SW480 (cell line): ENCODE measurements at regions not wholly inside any gene's neighbourhood (a gene's known extent, or its start where the extent isn't known, plus 50 kb on each side); places are given as distances from the start of the nearest gene placed in this dataset.
"Not testable (repeated sequence)": the region's sequence is repeated elsewhere in the genome, so short reads cannot be mapped to it uniquely, and the experiment has no call there.

ENCODE experiments used
- DNase-seq: peaks from one replicate; pipeline ENCODE4 v3.0.0-alpha.2; 2016; ENCODE audit warnings: low spot score

- no peak for DNase-seq
These were observed 172.2 kb upstream of the ATP2B1 start for GRCh38 chr12:89880690-89881350.

- DNase-seq: no peak
These were observed 171.1 kb upstream of the ATP2B1 start for GRCh38 chr12:89879766-89880165.

GRCh38 chr12:89878950-89879349 is 170.3 kb upstream of the ATP2B1 start:
- DNase-seq: no peak

GRCh38 chr12:89878327-89878726 is 169.7 kb upstream of the ATP2B1 start:
- DNase-seq: no peak

GRCh38 chr12:89877671-89878070 is 169.0 kb upstream of the ATP2B1 start:
- no peak for DNase-seq

- no peak for DNase-seq
These were observed 168.5 kb upstream of the ATP2B1 start for GRCh38 chr12:89877136-89877535.

GRCh38 chr12:89875809-89876208 is 167.2 kb upstream of the ATP2B1 start:
- DNase-seq: no peak

- no peak for DNase-seq
These were observed 166.6 kb upstream of the ATP2B1 start for GRCh38 chr12:89875225-89875624.

- DNase-seq: no peak
These were observed 165.5 kb upstream of the ATP2B1 start for GRCh38 chr12:89874146-89874545.

- no peak for DNase-seq
These were observed 165.1 kb upstream of the ATP2B1 start for GRCh38 chr12:89873745-89874144.

GRCh38 chr12:89872922-89873630 is 164.4 kb upstream of the ATP2B1 start:
- no peak for DNase-seq

- no peak for DNase-seq
These were observed 162.0 kb upstream of the ATP2B1 start for GRCh38 chr12:89870413-89871184.

- DNase-seq: not testable (repeated sequence)
These were observed 159.0 kb upstream of the ATP2B1 start for GRCh38 chr12:89867611-89868010.

- no peak for DNase-seq
These were observed 155.8 kb upstream of the ATP2B1 start for GRCh38 chr12:89864411-89864810.

- DNase-seq: no peak
These were observed 155.3 kb upstream of the ATP2B1 start for GRCh38 chr12:89863968-89864367.

GRCh38 chr12:89863493-89863938 is 154.9 kb upstream of the ATP2B1 start:
- DNase-seq: no peak

- no peak for DNase-seq
These were observed 154.1 kb upstream of the ATP2B1 start for GRCh38 chr12:89862511-89863445.

GRCh38 chr12:89861086-89861485 is 152.4 kb upstream of the ATP2B1 start:
- DNase-seq: no peak

- DNase-seq: no peak
These were observed 151.0 kb upstream of the ATP2B1 start for GRCh38 chr12:89859508-89860220.

- no peak for DNase-seq
These were observed 150.1 kb upstream of the ATP2B1 start for GRCh38 chr12:89858718-89859117.

GRCh38 chr12:89857652-89858274 is 149.1 kb upstream of the ATP2B1 start:
- no peak for DNase-seq
